NCI-H526 treated with DMSO at 0.1 percent for 48 hours (cell line): ENCODE measurements at regions not wholly inside any gene's neighbourhood (a gene's known extent, or its start where the extent isn't known, plus 50 kb on each side); places are given as distances from the start of the nearest gene placed in this dataset.
A peak's percentile ranks its signal among the peaks of the same experiment; 100 is the strongest.
"Not testable (repeated sequence)": the region's sequence is repeated elsewhere in the genome, so short reads cannot be mapped to it uniquely, and the experiment has no call there.

ENCODE experiments used
- DNase-seq: peaks from one replicate; lab custom pipeline; 2025; lab: John Stamatoyannopoulos, UW

- not testable (repeated sequence) for DNase-seq
Observed at GRCh38 chr16:72729552-72729951, 318.4 kb downstream of the ZFHX3 start.

- no peak for DNase-seq
Observed at GRCh38 chr16:72728516-72728915, 319.4 kb downstream of the ZFHX3 start.

- no peak for DNase-seq
Observed at GRCh38 chr16:72727565-72727964, 320.4 kb downstream of the ZFHX3 start.

GRCh38 chr16:72725643-72726042 is 322.3 kb downstream of the ZFHX3 start:
- no peak for DNase-seq

- DNase-seq: no peak
Observed at GRCh38 chr16:72723781-72724180, 324.1 kb downstream of the ZFHX3 start.

GRCh38 chr16:72722552-72722951 is 325.4 kb downstream of the ZFHX3 start:
- no peak for DNase-seq

GRCh38 chr16:72721981-72722380 is 325.9 kb downstream of the ZFHX3 start:
- DNase-seq: no peak

GRCh38 chr16:72715267-72715666 is 332.7 kb downstream of the ZFHX3 start:
- DNase-seq: no peak

- no peak for DNase-seq
Observed at GRCh38 chr16:72711823-72712222, 336.1 kb downstream of the ZFHX3 start.

GRCh38 chr16:72705801-72706200 is 342.1 kb downstream of the ZFHX3 start:
- no peak for DNase-seq

GRCh38 chr16:72704746-72705372 is 343.1 kb downstream of the ZFHX3 start:
- no peak for DNase-seq

GRCh38 chr16:72689851-72690250 is 358.1 kb downstream of the ZFHX3 start:
- DNase-seq: no peak

- DNase-seq: no peak
Observed at GRCh38 chr16:72680732-72681131, 367.2 kb downstream of the ZFHX3 start.

GRCh38 chr16:72679856-72680255 is 368.1 kb downstream of the ZFHX3 start:
- DNase-seq: no peak

- DNase-seq: no peak
Observed at GRCh38 chr16:72677662-72678447, 370.1 kb downstream of the ZFHX3 start.

- DNase-seq: no peak
Observed at GRCh38 chr16:72673118-72673517, 374.8 kb downstream of the ZFHX3 start.

GRCh38 chr16:72666267-72666666 is 381.7 kb downstream of the ZFHX3 start:
- DNase-seq: no peak

GRCh38 chr16:72665701-72666100 is 382.2 kb downstream of the ZFHX3 start:
- DNase-seq: no peak

- DNase-seq: peak; percentile 94
Observed at GRCh38 chr16:72664509-72665408, 383.2 kb downstream of the ZFHX3 start.

- no peak for DNase-seq
Observed at GRCh38 chr16:72664056-72664508, 383.8 kb downstream of the ZFHX3 start.

- DNase-seq: no peak
Observed at GRCh38 chr16:72658888-72659717, 388.8 kb downstream of the ZFHX3 start.

- DNase-seq: no peak
Observed at GRCh38 chr16:72657791-72658190, 390.1 kb downstream of the ZFHX3 start.
